ENCODE measurements at regions not wholly inside any gene's neighbourhood (a gene's known extent, or its start where the extent isn't known, plus 50 kb on each side); places are given as distances from the start of the nearest gene placed in this dataset.
"Not testable (repeated sequence)": the region's sequence is repeated elsewhere in the genome, so short reads cannot be mapped to it uniquely, and the experiment has no call there.

DNA sequence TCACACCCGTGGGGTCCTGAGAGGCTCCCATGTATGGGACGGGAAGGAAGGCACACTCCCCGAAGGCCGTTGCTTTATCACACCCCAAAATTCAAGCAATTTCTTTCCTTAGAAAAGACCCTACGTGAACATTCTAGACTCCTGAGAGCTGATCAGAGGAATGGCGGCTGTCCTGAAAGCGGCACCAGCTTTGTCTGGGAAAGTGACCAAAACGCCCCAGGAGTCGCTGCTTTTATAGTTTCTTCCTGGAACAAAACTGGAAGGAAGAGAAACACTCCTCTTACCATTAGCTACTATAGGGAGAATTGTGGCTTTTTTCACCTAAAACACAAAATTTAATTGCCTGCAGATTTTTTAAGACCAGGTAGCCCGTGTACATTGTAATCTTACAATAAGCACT lies 261.8 kb upstream of the RNF32 start:
- no peaks in the 10 kb centered on the region for H3K9me3 ChIP-seq (ENCODE audit: low read depth, low read length)
- H2AFZ ChIP-seq (ENCODE audit: low read length): no peak overlapping the region
- H3K4me2 ChIP-seq (ENCODE audit: insufficient read depth, low read length): no peak overlapping the region
- H3K27ac ChIP-seq (ENCODE audit: low read depth, low read length): no peak overlapping the region
- H3K36me3 ChIP-seq (ENCODE audit: insufficient read depth, low read length): no peaks in the 10 kb centered on the region
- no peaks in the 10 kb centered on the region for H3K4me1 ChIP-seq (ENCODE audit: insufficient read depth, low read length)
- H3K79me2 ChIP-seq (ENCODE audit: insufficient read depth, low read length): no peaks in the 10 kb centered on the region
- no peaks in the 10 kb centered on the region for H4K20me1 ChIP-seq (ENCODE audit: insufficient read depth, low read length)
- TF ChIP-seq, protein P1, sequence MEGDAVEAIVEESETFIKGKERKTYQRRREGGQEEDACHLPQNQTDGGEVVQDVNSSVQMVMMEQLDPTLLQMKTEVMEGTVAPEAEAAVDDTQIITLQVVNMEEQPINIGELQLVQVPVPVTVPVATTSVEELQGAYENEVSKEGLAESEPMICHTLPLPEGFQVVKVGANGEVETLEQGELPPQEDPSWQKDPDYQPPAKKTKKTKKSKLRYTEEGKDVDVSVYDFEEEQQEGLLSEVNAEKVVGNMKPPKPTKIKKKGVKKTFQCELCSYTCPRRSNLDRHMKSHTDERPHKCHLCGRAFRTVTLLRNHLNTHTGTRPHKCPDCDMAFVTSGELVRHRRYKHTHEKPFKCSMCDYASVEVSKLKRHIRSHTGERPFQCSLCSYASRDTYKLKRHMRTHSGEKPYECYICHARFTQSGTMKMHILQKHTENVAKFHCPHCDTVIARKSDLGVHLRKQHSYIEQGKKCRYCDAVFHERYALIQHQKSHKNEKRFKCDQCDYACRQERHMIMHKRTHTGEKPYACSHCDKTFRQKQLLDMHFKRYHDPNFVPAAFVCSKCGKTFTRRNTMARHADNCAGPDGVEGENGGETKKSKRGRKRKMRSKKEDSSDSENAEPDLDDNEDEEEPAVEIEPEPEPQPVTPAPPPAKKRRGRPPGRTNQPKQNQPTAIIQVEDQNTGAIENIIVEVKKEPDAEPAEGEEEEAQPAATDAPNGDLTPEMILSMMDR (IDR thresholded peaks at IDR 0.05; ENCODE audit: extremely low read depth, low read depth, low read length): no peak
- no peak overlapping the region for H3K4me3 ChIP-seq (ENCODE audit: insufficient read depth, low read length)
- DNase-seq (ENCODE audit: insufficient read length, low spot score, missing footprints): no peak
- no peaks in the 10 kb centered on the region for H3K27me3 ChIP-seq (ENCODE audit: insufficient read depth, low read length)

DNA sequence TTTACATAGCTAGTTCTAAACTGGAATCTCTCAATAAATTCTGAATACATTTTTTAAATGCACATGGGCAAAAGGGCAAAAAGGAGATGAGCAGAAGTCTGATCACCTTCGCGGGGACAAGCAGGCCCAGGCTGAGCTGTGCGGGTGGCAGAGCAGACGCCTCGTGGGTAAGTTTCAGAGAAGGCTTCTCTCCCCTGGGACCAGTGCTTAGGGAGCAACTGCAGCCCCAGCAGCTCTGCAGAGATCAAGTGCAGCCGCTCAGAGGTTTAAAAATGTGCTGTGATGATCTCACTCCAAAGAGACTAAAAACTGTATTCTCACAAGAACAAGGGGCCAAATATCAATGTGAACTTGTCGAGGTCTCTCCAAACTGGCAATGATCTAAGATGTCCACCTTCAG lies 264.3 kb upstream of the RNF32 start:
- H3K4me1 ChIP-seq (ENCODE audit: insufficient read depth, low read length): no peaks in the 10 kb centered on the region
- H2AFZ ChIP-seq (ENCODE audit: low read length): no peak overlapping the region
- no peaks in the 10 kb centered on the region for H3K79me2 ChIP-seq (ENCODE audit: insufficient read depth, low read length)
- no peaks in the 10 kb centered on the region for H3K27me3 ChIP-seq (ENCODE audit: insufficient read depth, low read length)
- no peaks in the 10 kb centered on the region for H3K9me3 ChIP-seq (ENCODE audit: low read depth, low read length)
- TF ChIP-seq, protein P1 (IDR thresholded peaks at IDR 0.05; ENCODE audit: extremely low read depth, low read depth, low read length): no peak
- no peaks in the 10 kb centered on the region for H4K20me1 ChIP-seq (ENCODE audit: insufficient read depth, low read length)
- no peak for DNase-seq (ENCODE audit: insufficient read length, low spot score, missing footprints)
- H3K4me2 ChIP-seq (ENCODE audit: insufficient read depth, low read length): no peak overlapping the region
- H3K4me3 ChIP-seq (ENCODE audit: insufficient read depth, low read length): no peak overlapping the region
- no peaks in the 10 kb centered on the region for H3K36me3 ChIP-seq (ENCODE audit: insufficient read depth, low read length)
- no peak overlapping the region for H3K27ac ChIP-seq (ENCODE audit: low read depth, low read length)

DNA sequence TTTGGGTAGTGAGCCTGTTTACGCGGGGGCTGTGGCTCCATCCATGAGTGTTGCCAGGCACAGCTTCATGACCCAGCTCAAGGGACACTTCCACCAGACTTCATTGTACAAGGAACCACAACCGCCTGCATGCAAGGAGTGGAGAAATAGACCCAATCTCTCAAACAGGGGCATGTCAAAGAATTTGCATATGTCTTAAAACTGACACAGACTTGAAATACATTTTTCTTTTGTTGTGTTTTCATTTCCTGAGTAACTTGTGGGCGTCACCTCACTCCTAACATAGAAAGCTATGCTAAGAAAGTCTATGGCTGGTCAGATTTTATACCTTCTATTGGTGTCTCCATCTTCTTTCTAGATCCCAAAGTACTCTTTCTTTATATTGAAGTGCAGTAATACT lies 266.2 kb upstream of the RNF32 start:
- H3K4me3 ChIP-seq (ENCODE audit: insufficient read depth, low read length): no peak overlapping the region
- no peaks in the 10 kb centered on the region for H3K27me3 ChIP-seq (ENCODE audit: insufficient read depth, low read length)
- TF ChIP-seq, protein P1 (IDR thresholded peaks at IDR 0.05; ENCODE audit: extremely low read depth, low read depth, low read length): no peak
- no peaks in the 10 kb centered on the region for H3K36me3 ChIP-seq (ENCODE audit: insufficient read depth, low read length)
- no peak for DNase-seq (ENCODE audit: insufficient read length, low spot score, missing footprints)
- no peaks in the 10 kb centered on the region for H3K9me3 ChIP-seq (ENCODE audit: low read depth, low read length)
- H3K4me2 ChIP-seq (ENCODE audit: insufficient read depth, low read length): no peak overlapping the region
- no peaks in the 10 kb centered on the region for H4K20me1 ChIP-seq (ENCODE audit: insufficient read depth, low read length)
- no peaks in the 10 kb centered on the region for H3K79me2 ChIP-seq (ENCODE audit: insufficient read depth, low read length)
- H3K27ac ChIP-seq (ENCODE audit: low read depth, low read length): no peak overlapping the region
- no peak overlapping the region for H2AFZ ChIP-seq (ENCODE audit: low read length)
- no peaks in the 10 kb centered on the region for H3K4me1 ChIP-seq (ENCODE audit: insufficient read depth, low read length)

DNA sequence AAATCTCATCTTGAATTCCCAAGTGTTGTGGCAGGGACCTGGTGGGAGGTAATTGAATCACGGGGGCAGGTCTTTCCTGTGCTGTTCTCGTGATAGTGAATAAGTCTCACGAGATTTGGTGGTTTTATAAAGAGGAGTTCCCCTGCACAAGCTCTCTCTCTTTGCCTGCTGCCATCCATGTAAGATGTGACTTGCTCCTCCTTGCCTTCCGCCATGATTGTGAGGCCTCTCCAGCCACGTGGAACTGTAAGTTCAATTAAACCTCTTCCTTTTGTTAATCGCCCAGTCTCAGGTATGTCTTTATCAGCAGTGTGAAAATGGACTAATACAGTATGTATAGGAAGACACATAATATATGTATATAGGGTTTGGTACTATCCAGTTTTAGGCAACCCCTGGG lies 270.6 kb upstream of the RNF32 start:
- H3K36me3 ChIP-seq (ENCODE audit: insufficient read depth, low read length); H4K20me1 ChIP-seq (ENCODE audit: insufficient read depth, low read length); H3K79me2 ChIP-seq (ENCODE audit: insufficient read depth, low read length): not testable (repeated sequence)

More for the DNA sequence above, 270.6 kb upstream of the RNF32 start:
- not testable (repeated sequence) for H3K4me3 ChIP-seq (ENCODE audit: insufficient read depth, low read length); H3K4me1 ChIP-seq (ENCODE audit: insufficient read depth, low read length); H3K9me3 ChIP-seq (ENCODE audit: low read depth, low read length); H3K27ac ChIP-seq (ENCODE audit: low read depth, low read length); H3K4me2 ChIP-seq (ENCODE audit: insufficient read depth, low read length); H2AFZ ChIP-seq (ENCODE audit: low read length); DNase-seq (ENCODE audit: insufficient read length, low spot score, missing footprints); H3K27me3 ChIP-seq (ENCODE audit: insufficient read depth, low read length)

All from osteoblast (primary cell).